Activated CD4-positive, alpha-beta T cell treated with anti-CD3 and anti-CD28 coated beads, Interleukin-2, Interleukin-4, amounts not matched to agents 100 ng/mL and 50 ng/mL, durations not matched to agents 16 hours and 8 hours (primary cell): ENCODE measurements at regions not wholly inside any gene's neighbourhood (a gene's known extent, or its start where the extent isn't known, plus 50 kb on each side); places are given as distances from the start of the nearest gene placed in this dataset.

ENCODE experiments used
- DNase-seq: peaks from one replicate; pipeline ENCODE4 v3.0.0-alpha.2; 2020; ENCODE audit warnings: low spot score

DNA sequence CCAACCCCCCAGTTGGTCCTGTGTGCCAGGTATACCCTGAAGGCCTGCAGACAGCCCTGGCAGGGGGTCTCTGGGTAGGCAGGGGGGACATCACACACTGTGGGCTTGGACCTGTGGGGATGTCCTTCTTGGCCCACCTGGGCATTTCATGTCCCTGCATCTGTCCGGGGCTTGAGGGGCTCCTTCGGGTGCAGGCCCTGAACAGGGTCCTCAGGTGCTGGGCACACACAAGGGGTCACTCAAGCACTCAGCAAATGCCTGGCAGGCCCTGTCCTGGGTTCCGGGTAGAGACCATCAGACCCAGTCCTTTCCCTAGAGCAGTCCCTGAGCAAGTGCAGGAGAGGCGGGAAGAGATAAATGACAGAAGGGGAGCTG is 70.5 kb upstream of the WNT11 start:
- no peak for DNase-seq

DNA sequence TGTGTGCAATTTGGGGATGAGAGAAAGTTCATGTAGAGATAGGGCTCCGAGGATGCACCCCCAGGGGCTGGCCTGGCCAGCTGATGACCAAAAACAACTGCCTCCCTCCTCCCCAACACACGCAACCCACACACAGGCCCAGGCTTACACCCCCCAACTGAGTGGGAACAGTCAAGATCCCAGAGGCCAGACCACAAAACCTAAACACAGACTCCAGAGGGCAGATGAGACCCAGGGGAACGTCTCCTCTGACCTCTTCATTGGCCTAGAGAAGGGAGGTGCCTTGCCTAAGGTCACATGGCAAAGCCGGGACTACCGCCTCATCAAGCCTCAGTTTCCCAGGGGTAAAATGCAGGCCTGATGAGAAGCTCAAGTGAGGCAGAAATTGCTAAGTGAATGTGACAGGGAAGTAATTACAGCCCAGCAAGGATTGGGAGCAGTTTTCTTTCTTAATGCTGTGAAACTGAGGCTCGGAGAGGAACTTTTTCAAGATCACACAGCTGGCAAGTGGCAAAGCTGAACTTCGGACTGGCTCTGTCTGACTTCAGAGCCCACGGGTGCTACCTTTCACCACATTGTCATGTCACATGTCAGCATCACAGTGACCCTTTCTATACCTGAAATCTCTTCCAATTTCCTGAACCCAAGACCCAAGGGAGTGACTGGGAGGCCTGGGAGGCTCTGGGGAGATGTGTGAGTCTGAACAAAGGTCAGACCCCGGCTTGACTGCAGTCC is 69.9 kb upstream of the WNT11 start:
- no peak for DNase-seq

DNA sequence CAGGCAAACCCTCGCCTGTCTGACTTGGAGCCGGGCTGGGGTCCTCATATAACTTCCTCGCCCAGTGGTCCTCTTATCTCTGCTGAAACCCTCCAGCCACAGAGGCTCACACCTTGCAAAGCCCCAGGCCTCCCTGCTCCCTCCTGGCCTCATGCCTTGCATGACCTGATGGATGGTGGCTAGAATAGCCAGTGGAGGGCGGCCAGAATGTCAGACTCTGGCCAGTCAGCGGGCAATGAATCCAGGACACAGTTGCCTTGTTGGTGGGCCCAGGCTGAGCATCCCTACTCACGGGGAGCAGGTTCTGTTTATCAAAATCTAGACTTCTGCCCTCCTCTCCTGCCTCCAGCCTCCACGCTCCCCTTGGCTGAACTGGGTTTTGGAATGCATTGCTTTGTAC is 69.1 kb upstream of the WNT11 start:
- DNase-seq, result no peak

DNA sequence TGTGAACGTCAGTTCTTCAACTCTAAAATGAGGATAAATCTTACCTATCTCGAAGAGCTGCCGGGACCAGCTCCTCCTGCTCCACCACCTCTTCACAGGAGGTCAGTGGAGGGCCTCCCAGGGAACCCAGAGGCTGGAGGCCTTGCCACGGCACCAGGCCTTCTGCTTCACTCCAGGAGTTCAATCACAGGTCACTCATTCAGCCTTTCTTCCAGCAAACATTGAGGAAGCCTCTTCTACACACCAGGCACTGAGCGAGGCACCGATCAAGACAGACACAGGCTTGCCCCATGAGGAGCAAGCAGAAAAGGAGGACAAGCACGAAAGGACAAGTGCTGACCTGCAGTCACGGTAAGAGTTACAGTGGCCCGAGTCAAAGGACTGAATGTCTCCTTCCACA is 64.8 kb upstream of the WNT11 start:
- no peak for DNase-seq

DNA sequence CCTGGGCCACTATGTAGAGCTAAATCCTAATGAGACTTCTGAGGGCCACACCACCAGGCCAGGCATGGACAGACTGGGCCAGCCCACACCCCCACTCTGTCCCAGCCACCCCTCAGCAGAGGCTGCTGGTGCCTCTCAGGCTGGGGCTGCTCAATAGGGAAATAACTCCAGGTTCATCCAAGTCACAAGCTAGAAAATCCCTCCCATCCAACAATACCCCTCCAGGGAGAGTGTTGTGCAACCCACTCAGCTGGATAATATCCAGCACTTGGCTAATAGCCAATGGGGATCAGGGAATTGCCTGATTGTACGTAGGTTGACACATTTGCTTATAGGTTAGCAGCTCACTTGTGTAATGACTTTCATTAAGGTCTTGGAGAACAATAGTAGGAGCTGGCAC is 64.1 kb upstream of the WNT11 start:
- no peak for DNase-seq

DNA sequence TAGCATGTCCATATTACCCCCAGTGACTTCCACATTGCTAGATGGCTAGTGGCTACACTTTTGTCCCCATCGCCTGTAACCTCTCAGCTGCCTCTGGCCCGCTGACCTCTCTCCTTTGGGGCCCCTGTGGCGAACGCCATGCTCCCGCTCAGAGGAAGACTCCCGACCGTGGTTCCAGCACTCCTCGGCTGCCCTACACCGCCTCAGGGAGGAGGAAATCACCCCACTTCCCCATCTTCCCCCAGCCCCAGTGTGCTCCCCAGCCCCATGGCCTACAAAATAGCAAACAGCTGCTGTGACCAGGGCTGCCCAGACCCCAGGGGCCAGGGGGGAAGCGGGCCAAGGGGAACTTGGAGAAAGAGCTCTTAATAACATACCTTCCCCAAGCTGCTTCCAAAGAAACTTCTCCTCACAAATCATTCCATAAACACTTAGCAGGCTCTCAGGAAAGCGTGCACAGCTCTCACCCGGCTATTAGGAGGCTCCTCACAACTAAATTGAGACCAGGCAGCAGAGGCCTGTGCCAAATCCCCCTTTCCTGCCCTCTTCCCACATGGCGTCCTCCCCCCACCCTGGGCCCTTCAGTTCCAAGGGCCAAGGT is 63.5 kb upstream of the WNT11 start:
- no peak for DNase-seq

DNA sequence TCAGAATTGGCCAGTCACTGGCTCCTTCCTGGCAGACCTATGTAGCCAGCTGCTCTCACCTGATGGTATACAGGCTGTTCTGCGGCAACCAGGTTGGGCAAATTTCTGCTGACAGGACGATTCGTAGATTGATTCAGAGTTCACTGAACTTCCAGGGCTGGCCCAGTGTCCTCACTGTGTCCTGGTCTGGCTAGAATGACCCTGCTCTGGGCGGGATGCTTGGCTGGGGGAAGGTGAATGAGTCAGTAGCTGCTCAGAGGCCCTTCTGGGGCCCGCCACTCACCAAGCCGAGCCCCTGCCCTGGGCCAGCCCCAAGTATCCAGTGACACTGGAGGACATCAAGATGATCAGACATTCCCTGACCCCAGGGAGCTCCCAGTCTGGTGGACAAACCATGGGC is 62.9 kb upstream of the WNT11 start:
- DNase-seq, result no peak

DNA sequence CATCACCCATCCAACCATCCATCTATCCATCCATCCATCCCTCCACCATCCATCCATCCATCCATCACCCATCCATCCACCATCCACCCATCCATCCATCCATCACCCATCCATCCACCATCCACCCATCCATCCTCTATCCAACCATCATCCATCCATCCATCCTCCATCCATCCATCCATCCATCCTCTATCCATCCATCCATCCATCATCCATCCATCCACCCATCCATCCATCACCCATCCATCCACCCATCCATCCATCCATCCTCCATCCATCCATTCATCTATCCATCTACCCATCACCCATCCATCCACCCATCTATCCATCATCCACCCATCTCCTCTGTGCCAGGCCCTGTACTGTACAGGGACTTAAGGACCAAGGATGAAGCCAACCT is 62.2 kb upstream of the WNT11 start:
- no peak for DNase-seq

DNA sequence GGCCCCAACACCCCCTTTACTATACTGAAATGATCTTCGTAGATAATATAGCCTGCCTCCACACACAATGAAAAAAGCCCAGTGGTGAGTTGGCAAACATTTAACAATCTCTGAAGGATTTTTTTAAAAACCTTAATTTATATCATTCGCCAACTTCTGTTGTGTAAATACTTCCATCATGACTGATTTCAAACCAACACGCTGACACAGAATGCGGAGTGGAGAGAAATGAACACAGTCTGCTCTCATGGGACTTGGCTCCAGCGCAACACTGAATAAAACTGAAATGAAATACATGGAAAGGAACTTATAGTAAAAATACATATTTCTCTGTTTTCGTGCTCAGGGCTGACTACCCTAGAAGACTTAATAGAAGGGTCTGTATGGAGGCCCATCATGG is 61.3 kb upstream of the WNT11 start:
- no peak for DNase-seq

DNA sequence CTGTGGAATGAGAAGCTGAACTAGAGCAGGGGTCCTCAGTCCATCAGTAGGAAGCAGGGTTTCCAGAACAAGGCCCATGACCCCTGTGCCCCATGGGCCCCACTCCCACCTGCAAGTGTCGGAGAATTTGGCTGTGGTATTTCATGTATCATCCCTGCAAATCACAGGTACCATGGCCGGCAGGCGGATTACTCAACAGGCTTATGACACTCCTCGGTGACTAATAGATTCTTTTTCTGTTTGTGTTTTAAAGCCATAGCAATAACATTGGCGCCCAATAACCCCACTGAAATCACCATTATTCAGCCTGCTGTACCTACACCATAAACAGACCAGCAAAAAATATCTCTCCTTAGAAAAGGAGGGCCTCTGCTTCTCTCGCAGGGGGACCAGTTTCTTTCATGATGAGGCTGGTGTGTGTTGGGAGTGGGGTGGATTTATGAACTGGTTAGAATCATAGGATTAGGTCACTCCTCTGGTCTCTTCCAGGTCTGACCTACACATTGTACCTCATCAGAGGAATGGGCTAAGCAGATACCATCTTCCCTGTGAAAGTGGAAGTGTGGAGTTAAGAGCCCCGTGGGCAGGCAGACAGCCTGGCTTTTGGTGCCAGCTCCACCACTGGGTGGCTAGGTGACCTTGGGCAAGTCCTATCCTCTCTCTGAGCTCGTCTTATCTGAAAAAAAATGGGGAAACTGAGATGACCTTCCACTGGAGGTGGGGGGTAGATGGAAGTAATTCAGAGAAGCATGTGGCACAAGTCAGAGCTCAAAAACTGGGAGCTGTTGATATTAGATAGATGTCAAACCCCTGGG is 60.2 kb upstream of the WNT11 start:
- DNase-seq, result no peak

DNA sequence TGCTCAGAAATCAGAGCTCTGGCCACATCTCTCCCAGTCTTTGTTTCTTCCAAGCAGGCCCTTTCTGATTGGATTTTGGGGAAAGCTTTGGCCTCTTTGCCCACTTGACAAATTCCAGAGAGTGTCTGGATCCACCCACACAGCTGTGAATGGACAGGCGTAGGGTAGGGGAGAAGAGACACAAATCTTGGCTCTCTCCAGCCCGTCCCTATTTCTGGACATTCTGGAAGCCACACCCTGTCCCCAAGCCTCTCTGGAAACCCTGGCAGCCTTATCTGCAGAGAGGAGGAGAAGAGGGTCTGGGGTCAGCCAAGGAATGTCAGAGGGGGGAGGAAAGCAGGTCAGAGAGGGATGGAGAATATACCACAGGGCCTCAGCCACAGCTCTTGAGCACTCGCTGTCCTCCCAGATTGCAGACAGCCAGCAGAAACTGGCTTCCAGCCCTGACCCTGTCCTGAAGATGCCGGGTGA is 59.5 kb upstream of the WNT11 start:
- DNase-seq, result no peak

DNA sequence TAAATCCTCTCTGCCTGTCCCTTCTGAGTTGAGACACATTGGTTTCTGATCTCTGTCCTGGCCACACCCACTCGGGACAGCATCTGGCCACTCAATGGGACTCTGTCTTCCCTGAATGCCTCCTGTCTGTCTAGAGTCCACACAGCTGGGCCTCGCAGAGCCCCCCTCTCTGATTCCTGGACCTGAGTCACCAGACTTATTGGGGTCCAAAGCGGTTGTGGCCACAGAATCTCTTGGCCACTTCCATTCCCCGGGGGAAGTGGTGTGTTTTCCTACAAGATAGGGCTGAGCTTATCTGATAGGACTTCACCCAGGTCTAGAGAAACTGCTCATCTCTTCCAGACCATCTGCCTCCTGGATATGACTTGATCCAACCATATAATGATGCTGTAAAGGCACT is 57.4 kb upstream of the WNT11 start:
- DNase-seq, result no peak

DNA sequence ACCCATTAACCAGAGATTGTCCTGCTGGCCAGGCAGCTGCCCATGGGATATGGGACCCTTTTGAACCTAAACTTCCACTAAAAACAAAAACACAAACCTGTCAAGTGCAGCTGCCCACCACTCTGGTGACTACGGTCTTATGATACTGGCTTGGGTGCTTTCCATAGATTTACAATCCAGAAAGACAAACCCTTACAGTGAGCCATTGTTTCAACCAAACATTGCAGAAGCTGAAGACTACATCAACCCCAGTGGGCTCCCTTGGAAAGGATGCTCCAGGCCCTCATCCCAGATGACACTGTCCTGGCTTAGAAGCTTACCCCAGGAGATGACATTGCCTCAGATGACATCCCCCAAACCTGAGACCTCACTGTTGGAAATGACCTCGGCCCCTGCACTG is 56.9 kb upstream of the WNT11 start:
- no peak for DNase-seq

DNA sequence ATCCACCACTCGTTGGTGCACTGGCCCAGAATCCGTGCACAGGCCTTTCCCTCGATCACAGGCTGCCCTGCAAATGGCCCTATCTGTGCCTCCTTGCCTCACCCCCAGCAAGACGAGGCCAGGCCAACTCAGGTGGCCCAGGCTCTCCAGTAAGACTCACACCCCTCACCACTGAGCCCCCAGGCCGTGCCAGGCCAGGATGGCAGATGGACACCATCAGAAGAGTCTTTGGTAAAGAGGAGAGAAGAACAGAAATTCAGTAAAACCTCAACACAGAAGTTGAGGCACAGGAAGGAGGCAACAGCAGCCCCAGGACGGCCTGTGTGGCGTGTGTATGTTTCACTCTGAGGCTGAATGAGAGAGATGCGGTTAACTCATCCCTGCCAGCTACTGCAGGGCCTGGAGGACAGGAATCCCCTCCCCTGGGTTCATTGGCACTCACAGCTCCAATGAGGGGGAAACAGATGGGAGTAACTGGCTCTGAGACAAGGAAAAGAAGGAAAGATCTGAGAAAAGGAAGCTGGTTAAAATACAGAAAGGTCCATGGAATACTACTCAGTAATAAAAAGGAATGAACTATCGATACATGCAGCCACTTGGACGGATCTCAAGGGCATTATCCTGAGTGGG is 54.1 kb upstream of the WNT11 start:
- no peak for DNase-seq

DNA sequence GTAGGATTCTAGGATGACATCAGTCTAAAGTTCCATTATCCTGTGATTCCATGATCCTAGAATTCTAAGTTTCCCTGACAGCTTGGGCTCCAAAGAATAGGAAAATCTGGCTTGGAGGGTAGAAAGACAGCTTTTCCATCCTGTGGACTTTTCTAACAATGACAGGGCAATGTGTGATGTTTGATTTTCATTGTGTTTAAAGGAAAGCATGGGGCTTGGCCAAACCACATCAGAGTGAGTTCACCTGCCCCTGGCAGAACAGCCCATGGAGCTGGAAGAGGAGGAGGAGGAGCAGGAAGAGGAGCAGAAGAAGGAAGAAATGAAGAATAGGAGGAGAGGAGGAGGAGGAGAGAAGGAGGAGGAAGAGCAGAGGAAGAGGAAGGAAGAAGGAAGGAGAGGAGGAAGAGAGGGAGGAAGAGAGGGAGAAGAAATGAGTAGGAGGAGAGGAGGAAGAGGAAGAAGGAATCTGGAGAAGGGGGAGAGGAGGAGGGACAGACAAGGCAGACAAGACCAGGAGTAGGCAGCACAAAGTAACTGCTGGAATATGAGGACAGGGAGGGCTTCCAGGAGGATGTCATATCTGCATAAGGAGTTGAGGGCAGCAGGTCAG is 53.1 kb upstream of the WNT11 start:
- no peak for DNase-seq

DNA sequence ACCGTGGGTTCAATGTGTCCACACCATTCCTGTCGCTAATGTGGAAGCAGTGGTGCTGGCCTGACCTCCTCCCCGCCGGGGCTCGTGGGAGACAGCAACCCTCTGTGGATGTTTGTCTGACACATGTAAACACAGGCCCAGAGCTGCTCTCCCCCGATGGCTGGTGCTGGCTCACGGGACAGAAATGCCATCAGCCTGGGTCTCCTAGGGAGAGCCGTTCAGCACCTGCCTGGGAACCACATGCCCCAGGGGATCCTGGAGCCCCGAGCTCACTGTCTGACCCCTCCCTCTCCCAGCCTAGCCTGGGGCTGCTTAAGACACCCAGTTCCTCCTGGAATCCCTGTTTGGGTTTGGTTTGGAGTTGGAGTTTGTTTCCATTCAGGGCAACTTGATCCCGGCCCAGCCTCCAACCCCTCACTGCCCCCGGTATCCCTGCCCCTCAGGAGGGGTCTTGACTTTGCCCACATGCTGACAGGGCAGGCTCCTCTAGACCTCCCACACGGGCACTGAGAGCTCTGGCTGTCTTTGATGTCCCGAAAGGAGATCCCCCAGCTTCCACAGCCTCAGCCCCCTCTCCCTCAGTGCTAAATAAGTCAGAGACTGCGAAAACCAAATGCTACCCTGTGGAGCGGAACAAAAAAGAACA is 50.9 kb upstream of the WNT11 start:
- no peak for DNase-seq

DNA sequence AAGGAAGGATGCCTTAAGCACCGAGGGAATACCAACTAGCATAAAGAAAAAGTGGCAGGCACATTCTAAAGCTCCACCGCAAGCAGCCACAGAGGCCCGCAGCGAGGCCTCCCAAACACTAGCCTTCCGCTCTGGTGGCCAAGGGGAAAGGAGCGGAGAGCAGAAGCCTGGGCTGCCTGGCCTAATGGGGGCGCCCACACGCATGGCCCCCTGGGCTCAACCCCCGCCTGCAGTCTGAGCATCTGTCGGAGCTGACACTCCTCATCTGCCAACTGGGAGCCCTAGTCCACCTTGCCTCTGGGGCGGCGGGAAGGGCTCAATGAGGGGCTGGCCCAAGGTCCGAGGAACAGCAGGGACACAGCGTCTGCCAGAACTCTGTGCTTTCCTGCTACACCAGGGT is 50.1 kb upstream of the WNT11 start:
- DNase-seq, result no peak
